Right hindlimb (tissue), 1 donor: ENCODE measurements at regions not wholly inside any gene's neighbourhood (a gene's known extent, or its start where the extent isn't known, plus 50 kb on each side); places are given as distances from the start of the nearest gene placed in this dataset.
"Not testable (repeated sequence)": the region's sequence is repeated elsewhere in the genome, so short reads cannot be mapped to it uniquely, and the experiment has no call there.

Source experiments
- DNase-seq: peaks from one replicate; pipeline ENCODE4 v3.0.0-alpha.2; 2018

DNA sequence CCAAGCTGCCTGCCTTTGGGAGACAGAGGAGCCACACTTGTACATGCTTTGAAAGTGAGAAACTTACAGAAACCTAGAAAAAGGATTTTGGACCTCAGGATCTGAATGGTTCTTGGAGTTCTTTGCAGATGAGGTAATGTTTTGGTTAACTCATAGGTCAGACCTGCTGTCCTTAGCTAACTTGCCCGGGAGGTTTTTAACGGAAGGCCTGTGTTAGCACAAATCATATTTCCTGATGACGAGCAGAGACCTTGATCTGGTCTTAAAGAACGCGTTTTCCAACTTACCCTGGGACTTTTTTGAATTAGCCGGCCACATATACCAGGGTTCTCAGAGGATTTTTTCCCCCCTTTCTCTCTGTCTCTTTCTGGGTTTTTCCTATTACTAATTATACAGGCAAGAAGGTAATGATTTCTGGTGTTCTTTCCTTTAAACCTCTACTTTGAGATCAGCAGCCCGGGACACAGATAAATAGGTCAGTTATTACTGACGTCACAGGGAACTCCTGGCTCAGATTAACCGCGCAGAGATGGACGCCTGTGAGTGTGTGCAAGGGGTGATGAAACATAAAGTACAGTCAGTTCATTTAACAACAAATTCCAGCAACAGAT, 101.7 kb upstream of the KLF6 start:
- DNase-seq, result peak; percentile 37

DNA sequence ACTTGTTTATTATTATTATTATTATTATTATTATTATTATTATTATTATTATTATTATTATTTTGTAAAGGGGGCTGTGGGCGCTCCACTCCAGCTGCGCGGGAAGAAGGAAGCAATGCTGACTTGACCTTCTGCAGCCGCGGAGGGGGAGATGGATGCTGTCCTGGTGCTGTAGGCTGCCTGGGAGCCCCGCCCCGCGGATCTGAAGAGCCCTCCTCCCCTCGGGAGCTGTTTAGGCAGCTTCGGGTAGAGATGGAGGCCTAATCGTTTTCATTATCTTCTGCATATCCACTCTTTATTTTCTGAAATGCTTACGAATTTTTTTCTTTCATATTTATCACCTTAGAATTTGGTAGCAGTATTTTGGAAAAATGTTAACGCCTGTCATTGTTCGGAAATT, 101.2 kb upstream of the KLF6 start:
- DNase-seq, result peak; percentile 54

DNA sequence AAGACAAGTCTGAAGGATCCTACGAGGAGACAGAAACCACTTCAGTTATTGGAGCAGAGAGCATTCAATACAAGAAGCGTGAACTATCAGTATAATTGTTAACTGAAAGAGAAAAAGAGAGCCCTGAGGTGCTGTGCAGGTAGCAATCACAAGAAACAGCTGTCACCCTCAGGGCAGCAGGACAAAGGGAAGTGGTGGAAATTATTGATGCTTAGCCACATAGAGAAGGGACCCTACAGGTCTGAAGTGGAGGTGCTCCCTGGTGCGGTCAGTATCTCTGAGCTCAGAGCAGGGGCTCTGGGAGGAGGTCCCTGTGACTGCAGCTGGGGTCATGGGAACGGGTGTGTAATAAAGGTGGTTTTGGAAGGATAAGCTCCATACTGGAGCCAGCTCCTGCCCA, 97.8 kb upstream of the KLF6 start:
- DNase-seq, result no peak

DNA sequence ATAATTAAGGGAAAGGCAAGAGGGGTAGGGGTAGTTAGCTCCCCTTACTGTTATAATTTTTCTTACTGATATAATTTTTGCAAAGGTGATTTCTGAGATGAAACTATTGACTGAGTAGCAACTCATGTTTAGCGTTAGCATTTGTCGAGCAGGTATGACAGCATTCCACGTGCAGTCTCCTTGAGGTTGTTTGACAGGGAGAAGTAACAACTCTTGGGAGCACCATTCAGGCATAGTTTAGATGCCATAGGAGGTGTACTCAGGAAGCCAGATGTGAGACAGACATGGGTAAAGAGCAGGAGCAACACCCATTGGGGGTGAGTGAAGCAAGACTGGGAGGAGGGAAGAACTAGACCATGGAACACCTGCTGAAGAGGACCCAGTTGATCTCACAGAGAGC, 96.6 kb upstream of the KLF6 start:
- DNase-seq, result no peak

DNA sequence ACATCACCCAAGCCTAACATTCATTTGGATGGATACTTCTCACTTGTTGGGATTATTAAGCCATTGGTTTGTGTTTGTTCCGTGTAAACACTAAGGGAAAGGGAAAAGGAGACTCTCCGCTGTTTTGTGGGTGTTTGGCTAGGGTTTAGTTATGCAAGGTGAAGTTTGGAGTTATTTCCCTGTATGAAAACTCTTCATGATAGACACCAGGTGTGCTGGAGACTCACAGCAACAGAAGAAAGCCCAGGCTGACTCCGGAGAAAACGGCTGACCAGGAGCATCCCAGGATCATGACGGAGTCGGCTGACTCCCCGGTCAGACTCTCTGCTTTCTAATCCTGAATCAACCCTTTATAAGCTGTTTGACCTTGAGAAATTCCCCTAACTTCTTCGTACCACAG, 94.1 kb upstream of the KLF6 start:
- DNase-seq, result no peak

DNA sequence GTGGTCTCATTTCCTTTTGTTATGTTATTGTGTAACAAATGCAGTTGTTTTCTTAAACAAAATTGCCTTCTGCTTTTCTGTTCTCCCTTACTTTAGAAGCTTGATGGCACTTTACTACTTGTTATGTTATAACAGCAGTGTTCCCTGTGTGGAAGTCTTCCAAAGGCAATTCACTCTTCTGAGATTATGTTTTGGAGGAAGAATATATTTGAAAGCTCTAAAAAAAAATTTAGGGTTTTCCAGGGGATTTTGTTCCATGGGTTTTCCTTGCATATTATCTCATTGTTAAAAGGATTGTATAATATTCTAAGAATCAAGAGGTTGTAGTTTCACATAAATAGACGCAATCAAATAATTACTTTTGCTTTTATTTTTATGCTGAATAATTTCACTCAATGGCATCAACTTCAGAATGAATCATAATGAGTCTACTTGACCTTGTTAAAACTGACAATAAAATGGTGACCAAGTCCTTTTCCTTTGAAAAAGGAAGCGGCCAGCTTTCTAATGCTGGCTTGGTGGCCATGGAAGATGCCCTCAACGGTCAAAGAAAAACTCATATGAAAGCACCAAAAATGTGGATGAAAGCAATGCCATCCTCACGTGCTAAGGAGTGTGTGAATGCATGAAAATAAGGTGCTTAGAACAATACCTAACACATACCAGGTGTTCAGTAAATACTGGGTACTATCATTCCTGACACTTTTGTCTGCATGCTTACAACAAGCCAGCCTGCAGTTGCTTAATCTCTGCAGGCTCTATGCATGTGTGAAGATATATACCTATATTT, 92.4 kb upstream of the KLF6 start:
- DNase-seq, result no peak

DNA sequence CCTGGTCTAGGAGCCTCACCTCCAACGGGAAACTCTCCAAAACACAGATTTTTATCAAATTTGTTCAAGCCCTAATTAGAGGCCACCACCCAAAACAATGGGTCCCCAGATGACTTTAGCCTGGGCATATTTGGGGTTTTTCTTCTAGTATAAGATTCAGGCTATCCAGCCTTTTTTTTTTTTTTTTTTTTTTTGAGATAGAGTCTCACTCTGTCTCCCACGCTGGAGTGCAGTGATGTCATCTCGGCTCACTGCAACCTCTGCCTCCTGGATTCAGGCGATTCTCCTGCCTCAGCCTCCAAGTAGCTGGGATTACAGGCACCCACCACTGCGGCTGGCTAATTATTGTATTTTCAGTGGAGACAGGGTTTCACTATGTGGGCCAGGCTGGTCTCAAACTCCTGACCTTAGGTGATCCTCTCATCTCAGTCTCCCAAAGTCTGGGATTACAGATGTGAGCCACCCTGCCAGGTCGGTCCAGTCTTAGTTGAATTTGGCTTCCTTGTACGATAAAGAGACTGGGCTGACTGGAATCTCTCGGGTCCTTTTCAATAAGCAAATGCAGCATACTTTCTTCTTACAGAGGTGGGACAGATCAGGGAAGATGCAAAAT, 91.4 kb upstream of the KLF6 start:
- DNase-seq, result no peak

DNA sequence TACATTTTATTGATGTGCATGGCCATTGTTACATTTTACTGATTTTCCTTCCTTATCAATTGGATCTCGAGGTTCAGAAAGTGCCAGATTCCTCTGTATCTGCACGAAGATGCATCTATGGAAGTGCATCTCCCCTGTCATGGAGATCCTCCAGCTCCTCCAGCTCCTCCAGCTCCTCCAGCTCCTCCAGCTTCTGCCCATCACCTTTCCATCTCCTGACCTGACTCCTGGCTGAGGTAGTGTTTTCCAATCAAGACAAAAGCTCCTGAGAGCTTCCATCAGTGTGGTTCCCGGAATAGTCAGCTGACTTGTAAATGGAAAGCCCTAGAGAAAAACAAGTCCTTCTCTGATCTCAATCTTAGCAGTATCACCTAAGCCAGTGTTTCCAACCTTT, 90.8 kb upstream of the KLF6 start:
- no peak for DNase-seq

DNA sequence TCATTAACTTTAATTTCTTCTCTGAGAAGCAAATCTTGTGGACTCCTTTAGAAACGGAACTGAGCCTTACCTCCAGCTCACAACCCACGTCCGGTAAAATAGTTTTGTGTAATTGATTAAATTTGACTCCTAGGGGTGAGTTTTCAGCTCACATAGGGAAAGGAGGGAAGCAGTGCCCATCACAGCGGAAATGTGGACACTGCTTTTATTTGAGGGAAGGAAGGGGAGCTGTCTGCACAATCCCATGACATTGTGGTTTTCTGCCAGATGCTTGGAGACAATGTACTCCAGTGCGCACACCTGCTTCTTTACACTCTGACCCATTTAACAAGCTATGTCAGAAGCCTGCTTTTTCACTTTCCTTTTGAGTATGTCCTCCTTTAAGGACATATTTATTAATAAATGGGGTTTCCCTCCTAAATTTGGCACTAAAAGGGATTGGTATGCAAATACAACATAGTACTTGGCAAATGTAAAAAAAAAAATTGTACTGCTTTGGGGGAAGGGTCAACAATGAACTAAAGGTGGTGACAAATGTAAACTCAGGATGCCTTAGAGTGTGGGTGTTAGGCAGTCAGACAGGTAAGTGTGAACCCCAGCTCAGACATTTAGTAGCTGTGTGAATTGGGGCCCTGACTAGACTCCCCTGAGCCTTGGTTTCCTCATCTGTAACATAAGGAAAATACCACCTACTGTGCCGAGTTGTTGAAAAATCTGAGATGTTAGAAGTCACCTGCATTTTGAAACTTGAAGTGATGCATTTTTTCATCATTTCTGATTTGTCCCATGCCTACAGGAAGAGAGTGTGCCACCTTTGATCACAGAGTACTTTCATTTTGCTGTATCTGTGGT, 90.2 kb upstream of the KLF6 start:
- DNase-seq, result peak; percentile 34

DNA sequence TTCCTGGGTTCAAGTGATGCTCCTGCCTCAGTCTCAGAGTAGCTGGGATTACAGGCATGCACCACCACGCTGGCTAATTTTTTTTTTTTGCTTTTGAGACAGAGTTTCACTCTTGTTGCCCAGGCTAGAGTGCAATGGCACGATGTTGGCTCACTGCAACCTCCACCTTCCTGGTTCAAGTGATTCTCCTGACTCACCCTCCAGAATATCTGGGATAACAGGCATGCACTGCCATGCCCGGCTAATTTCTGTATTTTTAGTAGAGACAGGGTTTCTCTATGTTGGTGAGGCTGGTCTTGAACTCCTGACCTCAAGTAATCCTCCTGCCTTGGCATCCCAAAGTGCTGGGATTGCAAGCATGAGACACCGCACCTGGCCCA, 89.6 kb upstream of the KLF6 start:
- DNase-seq, result not testable (repeated sequence)

DNA sequence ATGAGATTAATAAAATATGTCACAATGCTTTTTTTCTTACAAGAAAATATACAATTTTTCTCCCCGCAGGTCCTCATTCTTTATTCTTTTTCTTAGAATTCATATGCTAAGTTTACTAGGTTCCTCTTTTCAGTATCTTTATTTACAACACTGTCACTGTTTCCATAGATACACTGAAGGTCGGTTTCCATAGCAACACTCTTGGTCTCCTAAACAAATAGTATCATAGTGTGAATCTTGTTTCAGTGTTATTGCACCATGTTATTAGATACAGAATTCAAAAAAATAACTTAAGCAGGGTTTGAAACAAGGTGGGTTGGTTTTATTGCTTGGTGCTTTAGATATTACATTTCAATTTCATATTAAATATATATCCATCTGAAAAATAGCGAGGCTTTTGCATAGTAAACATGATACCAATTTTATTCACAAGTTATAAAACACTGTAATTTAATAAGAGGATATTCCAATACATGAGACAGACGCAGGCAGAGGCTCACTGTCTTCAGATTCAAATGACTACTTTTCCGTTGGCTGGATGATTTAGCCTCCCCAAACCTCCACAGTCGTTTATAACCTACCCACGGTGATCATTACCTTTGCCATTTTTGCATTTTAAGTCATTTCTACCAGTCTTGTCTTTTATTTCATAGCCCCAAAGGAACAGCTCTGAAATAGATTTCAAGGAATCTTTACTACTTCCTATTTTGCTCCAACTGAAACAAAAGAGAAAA, 88.9 kb upstream of the KLF6 start:
- DNase-seq, result no peak

DNA sequence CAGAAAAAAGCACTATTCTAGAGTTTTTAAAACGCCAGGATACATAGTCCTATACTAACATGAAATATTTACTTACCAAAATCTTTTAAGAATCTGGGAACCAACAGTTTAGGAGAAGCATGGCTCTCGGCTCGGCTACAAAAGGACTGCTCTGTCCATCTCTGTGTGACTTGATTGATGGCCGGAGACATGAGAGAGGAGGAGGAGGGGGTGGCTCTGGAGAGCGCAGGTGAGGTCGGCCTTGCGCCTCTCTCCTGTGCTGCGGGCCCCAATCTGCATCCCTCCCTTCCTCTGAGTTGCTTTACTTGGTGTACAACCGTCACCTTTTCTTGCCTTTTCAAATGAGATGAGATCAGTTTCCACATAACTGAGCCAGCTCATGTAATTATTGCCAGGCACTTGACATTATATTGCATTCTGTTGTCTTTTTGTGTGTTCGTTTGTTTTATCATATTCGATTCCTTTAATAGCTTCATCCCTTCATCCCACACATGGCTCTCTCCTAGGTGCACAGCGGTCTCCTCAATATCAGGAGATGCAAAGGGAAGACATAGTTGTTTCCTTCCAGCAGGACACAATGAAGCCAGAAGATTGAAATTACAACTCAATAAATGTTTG, 87.8 kb upstream of the KLF6 start:
- DNase-seq, result no peak

DNA sequence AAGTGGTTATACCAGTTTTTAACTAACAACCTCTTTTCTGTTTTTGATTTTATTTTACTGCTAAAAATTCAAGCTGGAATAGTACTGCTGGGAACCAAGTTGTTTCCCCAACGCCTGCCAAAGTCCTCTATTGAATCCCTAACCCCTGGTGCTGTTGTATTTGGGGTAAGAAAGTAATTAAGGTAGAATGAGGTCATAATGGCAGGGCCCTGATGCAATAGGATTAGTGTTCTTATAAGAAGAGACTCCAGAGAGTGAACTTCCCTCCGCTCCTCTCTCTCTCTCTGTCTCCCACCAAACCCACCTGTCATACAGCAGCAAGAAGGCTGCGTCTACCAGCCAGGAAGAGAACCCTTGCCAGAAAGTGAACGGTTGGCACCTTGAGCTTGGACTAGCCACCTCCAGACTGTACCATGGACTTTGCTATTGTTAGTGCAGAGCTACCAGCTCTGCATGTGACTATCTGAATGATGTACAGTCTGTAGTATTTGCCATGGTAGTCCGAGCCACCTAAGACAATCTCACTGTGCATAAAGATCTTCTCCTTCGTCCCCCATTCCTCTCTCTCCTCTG, 86.5 kb upstream of the KLF6 start:
- no peak for DNase-seq

DNA sequence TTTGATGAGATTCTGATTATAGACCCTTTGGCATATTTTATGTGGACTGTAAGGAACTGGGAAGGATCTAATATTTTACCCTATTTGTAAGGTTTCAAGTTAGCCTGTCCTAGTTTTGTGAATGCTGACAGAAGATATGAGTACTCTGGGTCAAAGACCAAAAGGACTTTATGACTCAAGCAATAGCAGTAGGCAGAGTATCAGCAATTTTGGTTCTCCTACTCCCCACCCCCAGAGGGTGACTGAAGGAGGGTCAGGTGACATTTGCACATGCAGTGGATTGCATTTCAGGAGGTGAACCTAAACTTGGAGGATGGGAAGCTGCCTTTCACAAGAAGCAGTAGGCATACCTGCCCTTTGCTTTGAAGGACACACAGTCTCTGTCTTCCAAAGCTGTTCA, 84.0 kb upstream of the KLF6 start:
- no peak for DNase-seq

DNA sequence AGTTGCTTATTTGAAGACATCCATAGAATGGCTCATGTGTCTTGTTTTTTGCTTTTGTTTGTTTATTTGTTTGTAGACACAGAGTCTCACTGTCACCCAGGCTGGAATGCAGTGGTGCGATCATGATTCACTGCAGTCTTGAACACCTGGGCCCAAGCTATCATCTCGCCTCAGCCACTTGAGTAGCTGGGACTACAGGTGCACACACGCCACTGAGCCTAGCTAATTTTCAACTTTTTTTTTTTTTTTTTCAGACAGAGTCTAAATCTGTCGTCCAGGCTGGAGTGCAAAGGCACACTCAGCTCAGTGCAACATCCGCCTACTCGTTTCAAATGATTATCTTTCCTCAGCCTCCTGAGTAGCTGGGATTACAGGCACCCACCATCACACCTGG, 83.3 kb upstream of the KLF6 start:
- DNase-seq, result no peak

DNA sequence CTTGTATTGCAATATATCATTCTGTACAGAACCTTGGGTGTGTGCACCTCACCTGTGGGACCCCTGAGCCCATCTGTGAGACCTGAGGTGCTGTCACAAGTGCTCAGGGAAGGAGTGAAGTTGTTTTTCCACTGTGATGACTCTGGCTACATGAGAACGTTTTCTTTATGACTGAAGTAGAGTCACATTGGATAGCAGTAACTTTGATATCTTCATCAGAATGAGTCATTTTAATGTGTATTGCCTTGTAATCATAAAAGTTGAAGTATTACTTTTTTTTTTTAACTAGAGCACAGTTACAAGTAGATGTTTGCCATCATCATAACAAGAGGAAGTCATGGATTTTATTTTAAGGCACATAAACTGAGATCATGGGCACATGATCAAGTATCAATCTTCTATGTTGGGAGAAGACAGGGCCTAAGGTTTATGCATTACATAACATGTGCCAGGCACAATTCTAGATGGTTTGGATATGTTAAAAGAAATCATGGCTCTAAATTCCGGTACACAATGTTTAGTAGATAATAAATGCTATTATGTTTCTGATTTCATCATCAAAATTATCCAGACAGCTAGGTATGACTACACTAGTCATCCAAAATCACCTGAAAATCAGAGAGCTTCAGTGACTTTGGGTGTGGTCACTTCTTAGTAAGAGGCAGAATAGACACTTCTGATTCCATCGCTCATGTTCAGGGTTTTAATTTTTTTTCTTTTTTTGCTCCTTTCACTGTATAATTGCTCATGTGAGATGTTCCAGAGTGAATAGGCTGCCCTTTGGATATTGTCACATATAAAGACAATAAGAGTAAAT, 82.7 kb upstream of the KLF6 start:
- DNase-seq, result no peak

DNA sequence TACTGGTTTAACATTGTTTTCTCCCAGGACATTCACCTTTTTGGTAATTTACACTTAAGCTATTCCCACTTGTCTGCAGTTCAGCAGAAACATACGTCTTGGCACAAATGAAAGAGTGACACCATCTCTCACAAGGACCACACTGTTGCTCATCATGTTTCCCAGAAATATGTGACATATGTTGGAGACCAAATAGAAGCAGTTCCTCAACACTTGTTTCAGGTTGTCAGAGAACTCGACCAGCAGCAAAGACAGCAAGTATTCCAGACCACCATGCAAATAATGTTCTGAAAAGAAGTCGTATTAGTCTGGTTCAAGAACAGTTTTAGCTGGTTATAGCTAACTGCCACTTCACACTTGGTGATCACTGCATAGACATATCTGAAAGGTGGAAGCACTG, 81.3 kb upstream of the KLF6 start:
- DNase-seq, result no peak

DNA sequence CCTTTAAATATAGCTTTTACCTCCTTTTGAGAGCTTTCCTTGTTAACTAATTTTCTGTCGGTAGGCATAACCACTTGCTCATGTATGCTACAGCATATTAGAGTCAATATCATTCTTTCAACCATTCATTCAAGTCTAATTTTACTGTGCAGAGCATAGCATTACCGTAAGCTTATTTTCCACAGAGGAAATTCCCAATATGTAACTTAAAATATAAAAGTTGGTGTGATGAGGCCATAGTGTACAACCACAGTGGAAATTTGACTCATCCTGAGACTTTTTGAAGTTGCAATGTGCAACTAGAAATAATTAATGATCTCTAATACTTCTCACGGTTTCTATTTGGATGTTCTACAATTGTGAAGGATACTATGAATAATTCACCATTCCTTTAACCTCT, 80.6 kb upstream of the KLF6 start:
- no peak for DNase-seq

DNA sequence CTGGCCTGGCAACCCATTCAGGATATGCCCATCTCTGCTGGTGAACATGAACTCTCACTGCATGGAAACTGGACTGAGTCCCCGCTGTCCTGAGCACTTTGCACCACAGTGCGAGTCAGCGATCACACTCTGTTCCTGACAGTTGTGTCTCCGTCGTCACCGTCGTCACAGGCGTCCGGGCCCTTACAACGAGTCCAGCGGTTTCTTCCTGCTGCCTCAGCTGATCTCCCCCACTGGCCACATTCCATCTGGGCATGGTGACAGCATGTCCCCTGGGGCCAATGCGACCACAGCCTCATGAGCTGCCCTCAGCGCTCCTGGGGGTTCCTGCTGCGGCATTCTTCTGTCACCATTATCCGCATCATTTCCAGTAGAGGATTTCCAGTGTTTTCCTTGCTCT, 76.8 kb upstream of the KLF6 start:
- DNase-seq, result peak; percentile 45

DNA sequence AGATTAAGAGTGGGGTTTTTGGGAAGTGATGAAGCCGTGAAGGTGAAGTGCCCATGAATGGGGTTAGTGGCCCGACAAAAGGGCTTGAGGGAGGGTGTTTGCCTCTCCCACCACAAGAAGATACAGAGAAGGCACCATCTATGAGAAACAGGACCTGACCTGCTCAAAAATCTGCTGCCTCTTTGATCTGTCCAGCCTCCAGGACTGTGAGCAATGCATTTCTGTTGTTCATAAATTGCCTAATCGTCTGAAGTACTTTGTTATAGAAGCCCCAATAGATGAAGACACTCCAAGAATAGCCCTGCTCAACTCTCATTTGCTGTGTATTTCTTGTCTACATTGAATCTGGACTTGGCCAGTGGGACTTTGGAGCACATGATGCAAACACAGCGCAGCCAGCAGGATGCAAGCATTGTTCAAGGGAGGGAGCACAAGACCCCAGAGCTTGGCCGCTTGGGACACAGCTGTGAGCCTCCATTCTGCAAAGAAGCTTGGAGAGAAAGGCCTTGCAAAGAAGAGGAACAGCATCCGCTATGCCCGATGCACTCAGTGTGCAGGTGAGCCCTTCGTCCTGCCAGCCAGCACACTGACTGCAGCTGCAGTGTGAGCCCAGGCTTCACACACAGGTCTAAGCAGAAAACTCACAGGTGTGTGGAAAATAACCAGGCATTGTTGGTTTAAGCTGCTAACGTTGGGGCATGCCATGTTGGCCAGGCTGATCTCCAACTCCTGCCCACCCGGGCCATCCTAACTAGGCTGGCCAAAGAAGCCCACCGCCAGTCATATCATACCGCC, 73.2 kb upstream of the KLF6 start:
- no peak for DNase-seq
